ENCODE measurements at regions not wholly inside any gene's neighbourhood (a gene's known extent, or its start where the extent isn't known, plus 50 kb on each side); places are given as distances from the start of the nearest gene placed in this dataset.

DNA sequence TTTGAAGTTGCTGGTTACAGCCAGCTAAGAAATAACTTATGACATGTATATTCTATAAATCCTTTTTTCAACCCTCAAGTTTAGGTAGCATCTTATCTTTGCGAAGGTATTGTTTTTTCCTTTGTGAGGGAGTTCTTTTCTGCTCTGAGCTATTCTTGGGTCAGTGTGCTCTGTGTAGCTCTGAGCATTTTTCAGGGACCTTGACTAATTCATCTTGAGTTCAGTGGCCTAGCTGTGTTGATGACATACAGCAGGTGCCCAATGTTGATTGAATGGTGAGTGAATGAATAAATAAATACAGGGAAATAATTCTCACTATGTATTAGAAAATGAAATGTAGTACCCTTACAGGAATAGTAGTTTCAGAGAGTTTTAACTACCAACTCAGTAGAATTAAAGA is 335.3 kb downstream of the IL20RB start:
- TF ChIP-seq, protein P1, sequence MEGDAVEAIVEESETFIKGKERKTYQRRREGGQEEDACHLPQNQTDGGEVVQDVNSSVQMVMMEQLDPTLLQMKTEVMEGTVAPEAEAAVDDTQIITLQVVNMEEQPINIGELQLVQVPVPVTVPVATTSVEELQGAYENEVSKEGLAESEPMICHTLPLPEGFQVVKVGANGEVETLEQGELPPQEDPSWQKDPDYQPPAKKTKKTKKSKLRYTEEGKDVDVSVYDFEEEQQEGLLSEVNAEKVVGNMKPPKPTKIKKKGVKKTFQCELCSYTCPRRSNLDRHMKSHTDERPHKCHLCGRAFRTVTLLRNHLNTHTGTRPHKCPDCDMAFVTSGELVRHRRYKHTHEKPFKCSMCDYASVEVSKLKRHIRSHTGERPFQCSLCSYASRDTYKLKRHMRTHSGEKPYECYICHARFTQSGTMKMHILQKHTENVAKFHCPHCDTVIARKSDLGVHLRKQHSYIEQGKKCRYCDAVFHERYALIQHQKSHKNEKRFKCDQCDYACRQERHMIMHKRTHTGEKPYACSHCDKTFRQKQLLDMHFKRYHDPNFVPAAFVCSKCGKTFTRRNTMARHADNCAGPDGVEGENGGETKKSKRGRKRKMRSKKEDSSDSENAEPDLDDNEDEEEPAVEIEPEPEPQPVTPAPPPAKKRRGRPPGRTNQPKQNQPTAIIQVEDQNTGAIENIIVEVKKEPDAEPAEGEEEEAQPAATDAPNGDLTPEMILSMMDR (conservative IDR thresholded peaks at IDR 0.05; ENCODE audit: low read length), result no peak
- TF ChIP-seq EZH2phosphoT487 (IDR thresholded peaks at IDR 0.05; ENCODE audit: borderline replicate concordance), result no peak
- Histone ChIP-seq H3K9me2 (replicated peaks; ENCODE audit: low read depth, low read length) (no peaks in the 10 kb centered on the region), H3K9ac (ENCODE audit: low read depth, low read length, poor library complexity, severe bottlenecking) (no peak overlapping the region)

DNA sequence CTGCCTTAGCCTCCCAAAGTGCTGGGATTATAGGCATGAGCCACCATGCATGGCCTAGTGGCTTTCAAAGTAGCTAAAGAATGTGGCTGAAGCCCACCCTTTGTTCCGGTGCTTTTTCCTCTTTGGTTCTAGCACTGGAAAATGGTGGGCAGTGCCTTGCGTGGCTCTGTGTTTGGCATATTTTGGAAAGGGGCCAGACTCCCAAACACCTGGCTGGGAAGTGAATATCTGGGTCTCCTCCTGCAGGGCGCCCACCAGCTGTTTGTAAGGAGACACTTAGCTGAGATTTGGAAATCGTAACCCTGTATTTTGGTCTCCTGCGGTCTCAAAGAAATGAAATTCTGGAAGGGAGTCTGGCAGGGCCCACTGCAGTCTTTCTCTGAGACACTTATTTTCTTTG is 336.4 kb downstream of the IL20RB start:
- no peaks in the 10 kb centered on the region for H3K36me3 ChIP-seq (ENCODE audit: insufficient read depth, low read length)
- no peak overlapping the region for H3K9ac ChIP-seq (ENCODE audit: low read depth, low read length, poor library complexity, severe bottlenecking)
- no peak overlapping the region for H3K4me3 ChIP-seq (ENCODE audit: low read length, poor library complexity, severe bottlenecking)
- H3K9me2 ChIP-seq (replicated peaks; ENCODE audit: low read depth, low read length), result no peaks in the 10 kb centered on the region
- TF ChIP-seq EZH2phosphoT487 (IDR thresholded peaks at IDR 0.05; ENCODE audit: borderline replicate concordance), result no peak
- TF ChIP-seq, protein P1 (conservative IDR thresholded peaks at IDR 0.05; ENCODE audit: low read length), result no peak
- no peaks in the 10 kb centered on the region for H3K4me1 ChIP-seq (ENCODE audit: insufficient read depth, low read length, poor library complexity, severe bottlenecking)
- H3F3A ChIP-seq (ENCODE audit: low read depth), result no peaks in the 10 kb centered on the region
- no peak overlapping the region for H2AFZ ChIP-seq (ENCODE audit: low read length)
- no peaks in the 10 kb centered on the region for H3K9me3 ChIP-seq (ENCODE audit: insufficient read depth, low read depth, low read length)
- no peaks in the 10 kb centered on the region for H4K20me1 ChIP-seq (ENCODE audit: insufficient read depth, low read length, poor library complexity, severe bottlenecking)
- no peak overlapping the region for H3K4me2 ChIP-seq (ENCODE audit: low read depth, low read length, poor library complexity, severe bottlenecking)
- H3K27me3 ChIP-seq (ENCODE audit: insufficient read depth, low read length, poor library complexity, severe bottlenecking), result no peaks in the 10 kb centered on the region
- H3K79me2 ChIP-seq (ENCODE audit: insufficient read depth, low read length), result no peaks in the 10 kb centered on the region

More for the DNA sequence above, 335.3 kb downstream of the IL20RB start:
- Histone ChIP-seq H3K4me3 (ENCODE audit: low read length, poor library complexity, severe bottlenecking) (no peak overlapping the region), H3K79me2 (ENCODE audit: insufficient read depth, low read length) (no peaks in the 10 kb centered on the region), H3F3A (ENCODE audit: low read depth) (no peaks in the 10 kb centered on the region), H3K36me3 (ENCODE audit: insufficient read depth, low read length) (no peaks in the 10 kb centered on the region), H3K27me3 (ENCODE audit: insufficient read depth, low read length, poor library complexity, severe bottlenecking) (no peaks in the 10 kb centered on the region), H4K20me1 (ENCODE audit: insufficient read depth, low read length, poor library complexity, severe bottlenecking) (no peaks in the 10 kb centered on the region), H3K4me2 (ENCODE audit: low read depth, low read length, poor library complexity, severe bottlenecking) (no peak overlapping the region), H3K9me3 (ENCODE audit: insufficient read depth, low read depth, low read length) (no peaks in the 10 kb centered on the region), H2AFZ (ENCODE audit: low read length) (no peak overlapping the region), H3K4me1 (ENCODE audit: insufficient read depth, low read length, poor library complexity, severe bottlenecking) (no peaks in the 10 kb centered on the region)

DNA sequence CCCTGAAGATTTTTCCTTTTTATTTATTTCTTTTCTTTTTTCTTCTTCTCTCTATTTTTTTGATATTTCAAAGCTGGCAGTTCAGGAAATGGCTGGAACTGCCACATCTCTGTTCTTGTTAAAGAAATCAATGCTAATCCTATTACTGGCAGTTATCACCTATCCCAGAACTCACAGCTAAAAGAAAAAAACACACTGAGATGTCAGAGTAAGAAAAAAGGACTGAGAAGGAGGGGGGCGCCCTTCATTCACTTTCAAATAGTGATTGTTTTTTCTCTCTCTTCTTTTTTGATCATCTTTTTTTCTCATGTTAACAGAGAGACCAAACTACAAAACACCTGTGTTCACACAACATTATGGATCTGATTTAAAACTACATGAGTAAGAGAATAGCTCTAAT is 337.1 kb downstream of the IL20RB start:
- Histone ChIP-seq H3K4me3 (ENCODE audit: low read length, poor library complexity, severe bottlenecking) (no peak overlapping the region), H4K20me1 (ENCODE audit: insufficient read depth, low read length, poor library complexity, severe bottlenecking) (no peaks in the 10 kb centered on the region)

More for the DNA sequence above, 337.1 kb downstream of the IL20RB start:
- Histone ChIP-seq H3K27me3 (ENCODE audit: insufficient read depth, low read length, poor library complexity, severe bottlenecking) (no peaks in the 10 kb centered on the region), H3K36me3 (ENCODE audit: insufficient read depth, low read length) (no peaks in the 10 kb centered on the region), H3K79me2 (ENCODE audit: insufficient read depth, low read length) (no peaks in the 10 kb centered on the region), H3K4me1 (ENCODE audit: insufficient read depth, low read length, poor library complexity, severe bottlenecking) (no peaks in the 10 kb centered on the region), H3K9me3 (ENCODE audit: insufficient read depth, low read depth, low read length) (no peaks in the 10 kb centered on the region), H3K4me2 (ENCODE audit: low read depth, low read length, poor library complexity, severe bottlenecking) (no peak overlapping the region), H3F3A (ENCODE audit: low read depth) (no peaks in the 10 kb centered on the region), H3K9me2 (replicated peaks; ENCODE audit: low read depth, low read length) (no peaks in the 10 kb centered on the region), H3K9ac (ENCODE audit: low read depth, low read length, poor library complexity, severe bottlenecking) (no peak overlapping the region), H2AFZ (ENCODE audit: low read length) (no peak overlapping the region)
- TF ChIP-seq EZH2phosphoT487 (IDR thresholded peaks at IDR 0.05; ENCODE audit: borderline replicate concordance), result no peak
- TF ChIP-seq, protein P1 (conservative IDR thresholded peaks at IDR 0.05; ENCODE audit: low read length), result no peak
